ENCODE measurements at regions not wholly inside any gene's neighbourhood (a gene's known extent, or its start where the extent isn't known, plus 50 kb on each side); places are given as distances from the start of the nearest gene placed in this dataset.
"Not testable (repeated sequence)": the region's sequence is repeated elsewhere in the genome, so short reads cannot be mapped to it uniquely, and the experiment has no call there.

- H3K9ac ChIP-seq (ENCODE audit: low read length); H3K9me3 ChIP-seq (ENCODE audit: low read length); H2AFZ ChIP-seq (ENCODE audit: low read length); H3K4me2 ChIP-seq (ENCODE audit: low read depth, low read length, poor library complexity, severe bottlenecking); H3K79me2 ChIP-seq (ENCODE audit: low read length); H3K4me3 ChIP-seq (ENCODE audit: low read length); H3K36me3 ChIP-seq (ENCODE audit: insufficient read depth, low read length); H3K27me3 ChIP-seq (ENCODE audit: low read length); H3K27ac ChIP-seq (ENCODE audit: low read length); DNase-seq; H3K4me1 ChIP-seq (ENCODE audit: low read length); H4K20me1 ChIP-seq (ENCODE audit: insufficient read depth, low read depth, low read length); H3K9me2 ChIP-seq (replicated peaks; ENCODE audit: insufficient read depth, low read length): not testable (repeated sequence)
Observed at GRCh38 chr2:132068407-132068806, 93.3 kb downstream of the ANKRD30BL start.

GRCh38 chr2:132065391-132065790, 96.4 kb downstream of the ANKRD30BL start:
- H3K27ac ChIP-seq (ENCODE audit: low read length); H4K20me1 ChIP-seq (ENCODE audit: insufficient read depth, low read depth, low read length); H3K4me3 ChIP-seq (ENCODE audit: low read length); H3K36me3 ChIP-seq (ENCODE audit: insufficient read depth, low read length); H2AFZ ChIP-seq (ENCODE audit: low read length); H3K79me2 ChIP-seq (ENCODE audit: low read length); H3K9ac ChIP-seq (ENCODE audit: low read length); H3K9me2 ChIP-seq (replicated peaks; ENCODE audit: insufficient read depth, low read length); H3K27me3 ChIP-seq (ENCODE audit: low read length); H3K4me1 ChIP-seq (ENCODE audit: low read length); H3K9me3 ChIP-seq (ENCODE audit: low read length); H3K4me2 ChIP-seq (ENCODE audit: low read depth, low read length, poor library complexity, severe bottlenecking): not testable (repeated sequence)
- peak; percentile 39 for DNase-seq

GRCh38 chr2:132039609-132040236, 122.0 kb downstream of the ANKRD30BL start:
- not testable (repeated sequence) for H3K36me3 ChIP-seq (ENCODE audit: insufficient read depth, low read length); H3K4me3 ChIP-seq (ENCODE audit: low read length); H3K79me2 ChIP-seq (ENCODE audit: low read length); H3K9me2 ChIP-seq (replicated peaks; ENCODE audit: insufficient read depth, low read length); H3K4me1 ChIP-seq (ENCODE audit: low read length); H4K20me1 ChIP-seq (ENCODE audit: insufficient read depth, low read depth, low read length); H3K27ac ChIP-seq (ENCODE audit: low read length); H3K9ac ChIP-seq (ENCODE audit: low read length); H3K27me3 ChIP-seq (ENCODE audit: low read length); H3K4me2 ChIP-seq (ENCODE audit: low read depth, low read length, poor library complexity, severe bottlenecking); DNase-seq; H3K9me3 ChIP-seq (ENCODE audit: low read length); H2AFZ ChIP-seq (ENCODE audit: low read length)

DNA sequence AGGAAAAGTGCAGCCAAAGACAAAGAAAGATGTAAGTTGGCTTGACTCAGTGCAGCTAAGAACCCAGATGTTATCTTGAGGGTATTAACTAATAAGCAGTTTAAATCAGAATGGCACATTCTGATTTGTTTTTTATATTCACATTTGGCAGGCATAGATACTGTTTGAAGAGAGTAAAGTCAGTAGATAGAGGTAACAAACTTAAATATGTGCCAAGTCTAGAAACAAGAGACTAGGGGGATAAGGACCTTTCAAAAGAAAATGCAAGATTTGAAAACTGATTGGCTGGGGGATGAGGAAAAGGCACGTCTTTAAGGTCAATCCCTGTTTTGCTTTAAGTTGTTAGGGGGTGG, 122.9 kb downstream of the ANKRD30BL start:
- not testable (repeated sequence) for H3K27me3 ChIP-seq (ENCODE audit: low read length); H2AFZ ChIP-seq (ENCODE audit: low read length); H3K9ac ChIP-seq (ENCODE audit: low read length); H3K4me1 ChIP-seq (ENCODE audit: low read length); H3K4me3 ChIP-seq (ENCODE audit: low read length); H3K4me2 ChIP-seq (ENCODE audit: low read depth, low read length, poor library complexity, severe bottlenecking); H3K36me3 ChIP-seq (ENCODE audit: insufficient read depth, low read length); H3K79me2 ChIP-seq (ENCODE audit: low read length); DNase-seq; H4K20me1 ChIP-seq (ENCODE audit: insufficient read depth, low read depth, low read length); H3K27ac ChIP-seq (ENCODE audit: low read length); H3K9me2 ChIP-seq (replicated peaks; ENCODE audit: insufficient read depth, low read length); H3K9me3 ChIP-seq (ENCODE audit: low read length)

DNA sequence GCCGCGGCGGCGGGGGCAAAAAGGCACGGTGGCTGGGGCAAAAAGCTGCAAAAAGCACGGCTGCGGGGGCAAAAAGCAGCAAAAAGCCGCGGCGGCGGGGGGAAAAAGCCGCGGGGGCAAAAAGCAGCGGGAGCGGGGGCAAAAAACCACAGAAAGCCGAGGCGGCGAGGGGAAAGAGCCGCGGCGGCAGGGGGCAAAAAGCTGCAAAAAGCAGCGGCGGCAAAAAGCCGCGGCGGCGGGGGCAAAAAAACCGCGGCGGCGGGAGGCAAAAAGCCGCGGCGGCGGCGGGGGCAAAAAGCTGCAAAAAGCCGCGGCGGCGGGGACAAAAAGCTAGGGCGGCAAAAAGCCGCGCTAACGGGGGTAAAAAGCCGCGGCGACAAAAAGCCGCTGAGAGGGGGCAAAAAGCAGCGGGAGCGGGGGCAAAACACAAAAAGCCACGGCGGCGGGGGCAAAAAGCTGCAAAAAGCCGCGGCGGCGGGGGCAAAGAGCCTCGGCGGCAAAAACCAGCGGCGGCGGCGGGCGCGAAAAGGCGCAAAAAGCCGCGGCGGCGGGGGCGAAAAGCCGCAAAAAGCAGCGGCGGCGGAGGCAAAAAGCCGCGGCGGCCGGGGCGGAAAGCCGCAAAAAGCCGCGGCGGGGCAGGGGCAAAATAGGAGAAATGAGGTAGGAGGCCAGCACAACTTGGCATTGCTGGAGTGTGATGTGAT, 123.4 kb downstream of the ANKRD30BL start:
- DNase-seq = no peak
- Histone ChIP-seq H3K79me2 (ENCODE audit: low read length) (no peaks in the 10 kb centered on the region), H3K27me3 (ENCODE audit: low read length) (no peaks in the 10 kb centered on the region), H2AFZ (ENCODE audit: low read length) (no peak overlapping the region), H3K9me3 (ENCODE audit: low read length) (peaks cover 13% of the 10 kb centered on the region), H4K20me1 (ENCODE audit: insufficient read depth, low read depth, low read length) (no peaks in the 10 kb centered on the region), H3K4me1 (ENCODE audit: low read length) (no peaks in the 10 kb centered on the region), H3K9ac (ENCODE audit: low read length) (no peak overlapping the region), H3K4me2 (ENCODE audit: low read depth, low read length, poor library complexity, severe bottlenecking) (no peak overlapping the region), H3K36me3 (ENCODE audit: insufficient read depth, low read length) (no peaks in the 10 kb centered on the region), H3K9me2 (replicated peaks; ENCODE audit: insufficient read depth, low read length) (no peaks in the 10 kb centered on the region), H3K27ac (ENCODE audit: low read length) (no peak overlapping the region), H3K4me3 (ENCODE audit: low read length) (no peak overlapping the region)

DNA sequence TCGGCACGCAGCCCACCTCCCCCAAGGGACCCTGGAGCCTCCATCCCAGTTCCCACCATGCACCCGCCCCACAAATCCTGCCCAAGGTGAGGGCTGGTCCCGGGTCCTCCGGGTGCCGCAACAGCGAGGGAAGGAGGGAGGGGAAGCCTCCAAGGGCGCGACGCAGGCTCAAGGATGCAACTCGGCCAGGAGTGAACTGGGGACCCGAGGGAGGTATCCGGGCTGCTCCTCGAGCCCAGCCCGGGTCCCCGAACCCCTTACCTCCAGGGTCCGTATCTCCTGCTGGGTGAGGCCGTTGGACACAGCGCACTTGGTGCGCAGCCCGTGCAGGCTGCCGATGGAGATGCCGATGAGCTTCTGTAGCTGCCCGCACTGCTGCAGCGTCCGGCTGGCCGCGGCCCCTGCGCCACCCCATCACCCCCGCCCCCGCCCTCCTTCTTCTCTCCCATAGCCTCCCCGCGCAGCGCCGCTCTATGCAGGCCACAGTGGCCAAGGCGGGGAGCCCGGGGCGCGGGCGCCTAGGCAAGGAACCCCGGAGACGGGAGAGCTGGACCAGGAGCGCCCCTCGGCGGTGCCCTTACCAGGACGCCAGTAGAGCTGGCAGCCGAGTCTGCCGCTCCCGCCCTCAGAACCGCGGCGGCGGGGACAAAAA, 124.1 kb downstream of the ANKRD30BL start:
- Histone ChIP-seq H4K20me1 (ENCODE audit: insufficient read depth, low read depth, low read length) (no peaks in the 10 kb centered on the region), H3K9ac (ENCODE audit: low read length) (no peak overlapping the region), H2AFZ (ENCODE audit: low read length) (no peak overlapping the region), H3K27ac (ENCODE audit: low read length) (no peak overlapping the region), H3K4me3 (ENCODE audit: low read length) (no peak overlapping the region), H3K36me3 (ENCODE audit: insufficient read depth, low read length) (no peaks in the 10 kb centered on the region), H3K9me3 (ENCODE audit: low read length) (peaks cover 14% of the 10 kb centered on the region), H3K79me2 (ENCODE audit: low read length) (no peaks in the 10 kb centered on the region), H3K27me3 (ENCODE audit: low read length) (no peaks in the 10 kb centered on the region), H3K9me2 (replicated peaks; ENCODE audit: insufficient read depth, low read length) (no peaks in the 10 kb centered on the region), H3K4me2 (ENCODE audit: low read depth, low read length, poor library complexity, severe bottlenecking) (no peak overlapping the region), H3K4me1 (ENCODE audit: low read length) (no peaks in the 10 kb centered on the region)
- DNase-seq = no peak

- H3K4me2 ChIP-seq (ENCODE audit: low read depth, low read length, poor library complexity, severe bottlenecking) = no peak overlapping the region
- no peak overlapping the region for H3K9ac ChIP-seq (ENCODE audit: low read length)
- peaks cover 14% of the 10 kb centered on the region for H3K9me3 ChIP-seq (ENCODE audit: low read length)
- no peak for DNase-seq
- no peaks in the 10 kb centered on the region for H3K4me1 ChIP-seq (ENCODE audit: low read length)
- H3K36me3 ChIP-seq (ENCODE audit: insufficient read depth, low read length) = no peaks in the 10 kb centered on the region
- H2AFZ ChIP-seq (ENCODE audit: low read length) = no peak overlapping the region
- H3K4me3 ChIP-seq (ENCODE audit: low read length) = no peak overlapping the region
- H3K27ac ChIP-seq (ENCODE audit: low read length) = no peak overlapping the region
- H3K27me3 ChIP-seq (ENCODE audit: low read length) = no peaks in the 10 kb centered on the region
- H4K20me1 ChIP-seq (ENCODE audit: insufficient read depth, low read depth, low read length) = no peaks in the 10 kb centered on the region
- no peaks in the 10 kb centered on the region for H3K79me2 ChIP-seq (ENCODE audit: low read length)
- no peaks in the 10 kb centered on the region for H3K9me2 ChIP-seq (replicated peaks; ENCODE audit: insufficient read depth, low read length)
Observed at GRCh38 chr2:132034646-132035045, 127.1 kb downstream of the ANKRD30BL start.

- no peaks in the 10 kb centered on the region for H3K36me3 ChIP-seq (ENCODE audit: insufficient read depth, low read length)
- H2AFZ ChIP-seq (ENCODE audit: low read length) = no peak overlapping the region
- no peaks in the 10 kb centered on the region for H3K79me2 ChIP-seq (ENCODE audit: low read length)
- H3K9me3 ChIP-seq (ENCODE audit: low read length) = peaks cover 14% of the 10 kb centered on the region
- no peak overlapping the region for H3K9ac ChIP-seq (ENCODE audit: low read length)
- H4K20me1 ChIP-seq (ENCODE audit: insufficient read depth, low read depth, low read length) = no peaks in the 10 kb centered on the region
- no peak for DNase-seq
- no peaks in the 10 kb centered on the region for H3K4me1 ChIP-seq (ENCODE audit: low read length)
- no peaks in the 10 kb centered on the region for H3K27me3 ChIP-seq (ENCODE audit: low read length)
- no peak overlapping the region for H3K27ac ChIP-seq (ENCODE audit: low read length)
- no peak overlapping the region for H3K4me3 ChIP-seq (ENCODE audit: low read length)
- no peaks in the 10 kb centered on the region for H3K9me2 ChIP-seq (replicated peaks; ENCODE audit: insufficient read depth, low read length)
- no peak overlapping the region for H3K4me2 ChIP-seq (ENCODE audit: low read depth, low read length, poor library complexity, severe bottlenecking)
Observed at GRCh38 chr2:132033949-132034348, 127.8 kb downstream of the ANKRD30BL start.

Measured in Karpas-422 (cell line).